ENCODE measurements at regions not wholly inside any gene's neighbourhood (a gene's known extent, or its start where the extent isn't known, plus 50 kb on each side); places are given as distances from the start of the nearest gene placed in this dataset.

DNA sequence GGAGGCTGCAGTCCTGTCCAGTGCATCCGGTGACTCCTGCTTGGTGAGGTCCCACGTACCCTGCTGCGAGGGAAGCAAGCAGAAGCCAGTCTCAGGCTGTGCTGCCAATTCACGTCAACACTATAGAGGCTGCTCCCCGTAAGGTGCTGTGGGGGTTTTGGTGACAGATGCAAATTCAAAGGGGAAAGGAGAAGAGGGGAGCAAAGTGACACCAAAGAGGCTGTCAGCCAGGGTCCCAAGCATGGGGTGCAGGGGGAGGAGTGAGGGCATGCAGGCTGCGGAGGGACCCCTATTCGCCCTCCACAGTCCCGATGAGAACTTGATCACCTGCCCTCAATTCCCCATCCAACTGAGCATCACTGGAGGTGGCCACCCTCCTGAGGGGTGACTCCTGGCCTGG is 179.4 kb upstream of the HS6ST1 start:
- TF ChIP-seq, protein P1, sequence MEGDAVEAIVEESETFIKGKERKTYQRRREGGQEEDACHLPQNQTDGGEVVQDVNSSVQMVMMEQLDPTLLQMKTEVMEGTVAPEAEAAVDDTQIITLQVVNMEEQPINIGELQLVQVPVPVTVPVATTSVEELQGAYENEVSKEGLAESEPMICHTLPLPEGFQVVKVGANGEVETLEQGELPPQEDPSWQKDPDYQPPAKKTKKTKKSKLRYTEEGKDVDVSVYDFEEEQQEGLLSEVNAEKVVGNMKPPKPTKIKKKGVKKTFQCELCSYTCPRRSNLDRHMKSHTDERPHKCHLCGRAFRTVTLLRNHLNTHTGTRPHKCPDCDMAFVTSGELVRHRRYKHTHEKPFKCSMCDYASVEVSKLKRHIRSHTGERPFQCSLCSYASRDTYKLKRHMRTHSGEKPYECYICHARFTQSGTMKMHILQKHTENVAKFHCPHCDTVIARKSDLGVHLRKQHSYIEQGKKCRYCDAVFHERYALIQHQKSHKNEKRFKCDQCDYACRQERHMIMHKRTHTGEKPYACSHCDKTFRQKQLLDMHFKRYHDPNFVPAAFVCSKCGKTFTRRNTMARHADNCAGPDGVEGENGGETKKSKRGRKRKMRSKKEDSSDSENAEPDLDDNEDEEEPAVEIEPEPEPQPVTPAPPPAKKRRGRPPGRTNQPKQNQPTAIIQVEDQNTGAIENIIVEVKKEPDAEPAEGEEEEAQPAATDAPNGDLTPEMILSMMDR (IDR thresholded peaks at IDR 0.05; ENCODE audit: partially characterized antibody, unreplicated experiment): no peak
- Mint-ChIP-seq H3K4me3 (ENCODE audit: unreplicated experiment) (no peak overlapping the region), H3K27ac (ENCODE audit: unreplicated experiment) (no peak overlapping the region), H3K36me3 (ENCODE audit: unreplicated experiment) (no peaks in the 10 kb centered on the region), H3K27me3 (ENCODE audit: unreplicated experiment) (peaks cover 5% of the 10 kb centered on the region), H3K4me1 (ENCODE audit: low read depth, unreplicated experiment) (peaks cover 4% of the 10 kb centered on the region), H3K9me3 (ENCODE audit: unreplicated experiment) (peaks cover 5% of the 10 kb centered on the region)
- no peak for DNase-seq

DNA sequence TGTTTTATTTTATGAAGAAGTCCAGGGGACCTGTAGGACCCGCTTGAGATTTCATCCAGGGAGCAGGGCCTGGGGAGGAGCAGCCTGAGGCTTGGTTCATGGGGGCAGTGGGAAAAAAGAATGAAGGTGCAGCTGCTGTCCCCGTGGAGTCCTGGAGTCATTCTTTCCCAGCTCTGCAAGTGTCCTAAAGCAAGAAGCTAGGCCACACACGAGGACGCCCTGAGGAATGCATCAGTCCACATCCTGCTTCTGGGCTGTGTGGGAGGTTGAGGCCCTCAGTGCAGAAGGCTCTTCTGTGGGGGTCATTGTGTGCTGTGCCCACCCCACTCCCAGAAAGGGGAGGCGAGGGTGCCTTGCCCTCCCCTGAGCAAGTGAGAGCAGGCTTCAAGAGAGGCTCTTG is 179.9 kb upstream of the HS6ST1 start:
- H3K36me3 Mint-ChIP-seq (ENCODE audit: unreplicated experiment): no peaks in the 10 kb centered on the region
- TF ChIP-seq, protein P1 (IDR thresholded peaks at IDR 0.05; ENCODE audit: partially characterized antibody, unreplicated experiment): no peak
- no peak overlapping the region for H3K27ac Mint-ChIP-seq (ENCODE audit: unreplicated experiment)
- H3K27me3 Mint-ChIP-seq (ENCODE audit: unreplicated experiment): peaks cover 5% of the 10 kb centered on the region
- H3K4me3 Mint-ChIP-seq (ENCODE audit: unreplicated experiment): no peak overlapping the region
- DNase-seq: no peak
- peaks cover 4% of the 10 kb centered on the region for H3K4me1 Mint-ChIP-seq (ENCODE audit: low read depth, unreplicated experiment)
- peaks cover 5% of the 10 kb centered on the region for H3K9me3 Mint-ChIP-seq (ENCODE audit: unreplicated experiment)

- Mint-ChIP-seq H3K4me3 (ENCODE audit: unreplicated experiment) (no peak overlapping the region), H3K9me3 (ENCODE audit: unreplicated experiment) (peaks cover 1% of the 10 kb centered on the region), H3K4me1 (ENCODE audit: low read depth, unreplicated experiment) (peaks cover 1% of the 10 kb centered on the region), H3K27ac (ENCODE audit: unreplicated experiment) (no peak overlapping the region), H3K36me3 (ENCODE audit: unreplicated experiment) (no peaks in the 10 kb centered on the region), H3K27me3 (ENCODE audit: unreplicated experiment) (peaks cover 1% of the 10 kb centered on the region)
- no peak for DNase-seq
- TF ChIP-seq, protein P1 (IDR thresholded peaks at IDR 0.05; ENCODE audit: partially characterized antibody, unreplicated experiment): no peak
These were observed 180.9 kb upstream of the HS6ST1 start for GRCh38 chr2:128499367-128500137.

GRCh38 chr2:128500138-128500800 is 181.6 kb upstream of the HS6ST1 start:
- peaks cover 7% of the 10 kb centered on the region for H3K4me1 Mint-ChIP-seq (ENCODE audit: low read depth, unreplicated experiment)

More at GRCh38 chr2:128500138-128500800, 181.6 kb upstream of the HS6ST1 start:
- Mint-ChIP-seq H3K9me3 (ENCODE audit: unreplicated experiment) (peaks cover 4% of the 10 kb centered on the region), H3K27me3 (ENCODE audit: unreplicated experiment) (peaks cover 3% of the 10 kb centered on the region), H3K27ac (ENCODE audit: unreplicated experiment) (no peak overlapping the region), H3K36me3 (ENCODE audit: unreplicated experiment) (no peaks in the 10 kb centered on the region), H3K4me3 (ENCODE audit: unreplicated experiment) (no peak overlapping the region)
- TF ChIP-seq, protein P1 (IDR thresholded peaks at IDR 0.05; ENCODE audit: partially characterized antibody, unreplicated experiment): no peak
- DNase-seq: no peak

Data from glutamatergic neuron (in vitro differentiated cells).